Keratinocyte (primary cell): ENCODE measurements at regions not wholly inside any gene's neighbourhood (a gene's known extent, or its start where the extent isn't known, plus 50 kb on each side); places are given as distances from the start of the nearest gene placed in this dataset.

Experiments used
- DNase-seq: peaks from one replicate; pipeline ENCODE4 v3.0.0-alpha.2; 2011; ENCODE audit warnings: low read depth, missing footprints, low spot score
- FAIRE-seq: peaks from 2 replicates; lab custom pipeline; 2011; peaks lifted over from hg19 to GRCh38; lab: Jason Lieb, UNC
- H2AFZ ChIP-seq: 2 replicates; pipeline ENCODE4 v1.6.0; 2012; ENCODE audit warnings: low read length, control low read depth, inconsistent platforms; ENCODE audit not compliant: control insufficient read depth
- H3K27ac ChIP-seq: 2 replicates; pipeline ENCODE4 v1.5.1; 2011; ENCODE audit warnings: low read length; ENCODE audit not compliant: control insufficient read depth, insufficient read depth
- H3K27me3 ChIP-seq: 3 replicates; pipeline ENCODE4 v1.6.0; 2011; ENCODE audit warnings: low read length; ENCODE audit not compliant: control insufficient read depth, insufficient read depth; ENCODE audit errors: extremely low read depth
- H3K36me3 ChIP-seq, 2 experiments: 2 replicates in 1 of 2; 3 replicates in 1 of 2; pipeline ENCODE4 v1.5.1; 2011; ENCODE audit warnings: low read length in 2 of 2, mild to moderate bottlenecking in 1 of 2; ENCODE audit not compliant: control insufficient read depth in 2 of 2, insufficient read depth in 2 of 2; ENCODE audit errors: extremely low read depth in 1 of 2
- H3K4me1 ChIP-seq: 3 replicates; pipeline ENCODE4 v1.5.1; 2011; ENCODE audit warnings: low read length; ENCODE audit not compliant: control insufficient read depth, insufficient read depth; ENCODE audit errors: extremely low read depth
- H3K4me2 ChIP-seq: 3 replicates; pipeline ENCODE4 v1.6.0; 2011; ENCODE audit warnings: low read depth, low read length; ENCODE audit not compliant: control insufficient read depth, insufficient read depth; ENCODE audit errors: extremely low read depth
- H3K4me3 ChIP-seq, 3 experiments: fragments of 200-600 bp in 1 of 3; sonication (generic) in 1 of 3; 2 replicates in 2 of 3; 3 replicates in 1 of 3; pipeline ENCODE4 v1.5.1; 2011 to 2016; ENCODE audit warnings: low read length in 3 of 3, mild to moderate bottlenecking in 3 of 3, control low read depth in 2 of 3, inconsistent platforms in 1 of 3, low read depth in 1 of 3, mixed read lengths in 1 of 3, mixed run types in 1 of 3, moderate library complexity in 1 of 3; ENCODE audit not compliant: control insufficient read depth in 2 of 3, insufficient read depth in 2 of 3; ENCODE audit errors: extremely low read depth in 1 of 3
- H3K79me2 ChIP-seq: 2 replicates; pipeline ENCODE4 v1.6.0; 2012; ENCODE audit warnings: low read length; ENCODE audit not compliant: control insufficient read depth, insufficient read depth
- H3K9ac ChIP-seq: 3 replicates; pipeline ENCODE4 v1.6.0; 2011; ENCODE audit warnings: low read length; ENCODE audit not compliant: control insufficient read depth, insufficient read depth; ENCODE audit errors: extremely low read depth
- H3K9me1 ChIP-seq: 3 replicates; pipeline ENCODE4 v1.6.0; 2011; ENCODE audit warnings: low read length; ENCODE audit not compliant: control insufficient read depth, insufficient read depth; ENCODE audit errors: extremely low read depth
- H3K9me3 ChIP-seq: 2 replicates; pipeline ENCODE4 v1.5.1; 2012; ENCODE audit warnings: low read depth, low read length; ENCODE audit not compliant: control insufficient read depth
- H4K20me1 ChIP-seq: 3 replicates; pipeline ENCODE4 v1.6.0; 2011; ENCODE audit warnings: low read length; ENCODE audit not compliant: control insufficient read depth, insufficient read depth; ENCODE audit errors: extremely low read depth
- CTCF ChIP-seq, 3 experiments: IDR thresholded peaks in 1 of 3; conservative IDR thresholded peaks in 1 of 3; optimal IDR thresholded peaks in 1 of 3; 2 replicates in 2 of 3; 3 replicates in 1 of 3; pipeline versions ENCODE3 to v1.5.1; 2011; ENCODE audit warnings: low read length in 3 of 3, mild to moderate bottlenecking in 3 of 3, moderate library complexity in 2 of 3, control low read depth in 1 of 3, inconsistent platforms in 1 of 3; ENCODE audit not compliant: insufficient read depth in 2 of 3; ENCODE audit errors: extremely low read depth in 1 of 3
- EZH2 ChIP-seq: IDR thresholded peaks from one replicate; pipeline ENCODE4 v1.6.1; 2012; ENCODE audit warnings: inconsistent platforms, mild to moderate bottlenecking, low read length, moderate library complexity
- dilution Hi-C: fragments of 300-500 bp; cut with MboI; formaldehyde crosslinking; loops from one replicate; pipeline ENCODE4 v1.7.0; 2020; ENCODE audit warnings: low sequenced_read_pairs; ENCODE audit not compliant: extremely low pct_ligation_motif_present

GRCh38 chr16:79756571-79756970 lies 156.0 kb upstream of the MAF start:
- DNase-seq: no peak
- H3K9me3 ChIP-seq: no peaks in the 10 kb centered on the region
- no peak overlapping the region for H2AFZ ChIP-seq
- dilution Hi-C loops: no loop called here
- FAIRE-seq: no peak
- H3K4me3 ChIP-seq: no peak overlapping the region
- H3K4me2 ChIP-seq: no peak overlapping the region
- H4K20me1 ChIP-seq: no peaks in the 10 kb centered on the region
- H3K27ac ChIP-seq: no peak overlapping the region
- TF ChIP-seq EZH2: no peak
- no peak for TF ChIP-seq CTCF (optimal IDR thresholded peaks at IDR 0.05 in 1 of 3, IDR thresholded peaks at IDR 0.05 in 1 of 3, conservative IDR thresholded peaks at IDR 0.05 in 1 of 3; ENCODE audit: extremely low read depth in 1 of 3, insufficient read depth in 2 of 3, low read length in 3 of 3)
- no peaks in the 10 kb centered on the region for H3K36me3 ChIP-seq
- no peaks in the 10 kb centered on the region for H3K9me1 ChIP-seq
- no peaks in the 10 kb centered on the region for H3K79me2 ChIP-seq
- peaks cover 32% of the 10 kb centered on the region for H3K4me1 ChIP-seq
- no peaks in the 10 kb centered on the region for H3K27me3 ChIP-seq
- no peak overlapping the region for H3K9ac ChIP-seq

GRCh38 chr16:79754501-79754900 lies 154.0 kb upstream of the MAF start:
- no peak overlapping the region for H3K4me2 ChIP-seq
- no peak overlapping the region for H3K27ac ChIP-seq

More at GRCh38 chr16:79754501-79754900, 154.0 kb upstream of the MAF start:
- Histone ChIP-seq H3K9me3 (no peaks in the 10 kb centered on the region), H3K9ac (no peak overlapping the region), H3K4me3 (no peak overlapping the region), H3K79me2 (no peaks in the 10 kb centered on the region), H3K9me1 (no peaks in the 10 kb centered on the region), H3K27me3 (no peaks in the 10 kb centered on the region), H3K36me3 (no peaks in the 10 kb centered on the region), H4K20me1 (no peaks in the 10 kb centered on the region), H2AFZ (peak overlapping the region; percentile 10), H3K4me1 (peaks cover 39% of the 10 kb centered on the region)
- FAIRE-seq (peak; percentile 41), DNase-seq (no peak)
- TF ChIP-seq CTCF (optimal IDR thresholded peaks at IDR 0.05 in 1 of 3, IDR thresholded peaks at IDR 0.05 in 1 of 3, conservative IDR thresholded peaks at IDR 0.05 in 1 of 3; ENCODE audit: extremely low read depth in 1 of 3, insufficient read depth in 2 of 3, low read length in 3 of 3) (no peak), EZH2 (no peak)
- dilution Hi-C loops: no loop called here
